Lung (tissue), 11 donors: ENCODE measurements at regions not wholly inside any gene's neighbourhood (a gene's known extent, or its start where the extent isn't known, plus 50 kb on each side); places are given as distances from the start of the nearest gene placed in this dataset.
"Not testable (repeated sequence)": the region's sequence is repeated elsewhere in the genome, so short reads cannot be mapped to it uniquely, and the experiment has no call there.

Experiments used
- ATAC-seq: fragments of 200-7000 bp; cut with Tn5 transposase; one replicate; pipeline ENCODE4 v1.9.1; 2020; ENCODE audit warnings: moderate number of reproducible peaks; ENCODE audit not compliant: insufficient read depth, low FRiP score
- DNase-seq, 3 donors: peaks; one replicate each; pipeline ENCODE4 v3.0.0-alpha.2; 2013 to 2017
- H3K27ac ChIP-seq, 2 donors: one replicate each; pipeline ENCODE4 v1.5.1; 2013; ENCODE audit warnings: mild to moderate bottlenecking in 2 of 2, moderate library complexity in 2 of 2, control low read depth in 1 of 2, inconsistent platforms in 1 of 2, low read depth in 1 of 2, low read length in 1 of 2
- H3K27me3 ChIP-seq, 3 donors: one replicate each; pipeline ENCODE4 v1.5.1; 2013; ENCODE audit warnings: low read length in 2 of 3; ENCODE audit not compliant: control insufficient read depth in 3 of 3, insufficient read depth in 3 of 3
- H3K36me3 ChIP-seq, 4 donors: one replicate each; pipeline ENCODE4 v1.5.1; 2013; ENCODE audit warnings: low read length in 4 of 4, mild to moderate bottlenecking in 1 of 4, moderate library complexity in 1 of 4; ENCODE audit not compliant: control insufficient read depth in 4 of 4, insufficient read depth in 4 of 4
- H3K4me1 ChIP-seq, 5 donors: one replicate each; pipeline ENCODE4 v1.5.1; 2013; ENCODE audit warnings: low read length in 5 of 5, mild to moderate bottlenecking in 2 of 5, moderate library complexity in 1 of 5; ENCODE audit not compliant: control insufficient read depth in 5 of 5, insufficient read depth in 5 of 5
- H3K4me3 ChIP-seq: one replicate; pipeline ENCODE4 v1.5.1; 2013; ENCODE audit warnings: mild to moderate bottlenecking, control low read depth, moderate library complexity
- H3K9ac ChIP-seq, 2 donors: one replicate each; pipeline ENCODE4 v1.5.1; 2013; ENCODE audit warnings: low read length in 2 of 2, control low read depth in 1 of 2; ENCODE audit not compliant: insufficient read depth in 1 of 2
- H3K9me3 ChIP-seq, 4 donors: one replicate each; pipeline ENCODE4 v1.5.1; 2013; ENCODE audit warnings: low read length in 3 of 4, mild to moderate bottlenecking in 1 of 4, moderate library complexity in 1 of 4; ENCODE audit not compliant: control insufficient read depth in 4 of 4, insufficient read depth in 3 of 4
- CTCF ChIP-seq: IDR thresholded peaks from 2 replicates; pipeline ENCODE4 v1.5.1; 2012; ENCODE audit warnings: mild to moderate bottlenecking; ENCODE audit errors: control extremely low read depth, extremely low read depth
- WGBS, 2 donors: extraction: QIAGEN DNeasy Blood & Tissue Kit; methylation state at CpG; one replicate each; pipeline ENCODE4 v1.1.7; 2013; 5-methylcytosine and 5-hydroxymethylcytosine counted together
- donor health status: control.
- donor health status: control.
- donor health status: Bipolar disorder and iron deficiency.
- donor health status: healthy.
- donor health status: DM: yes; HTN: yes; CAD: no.

- Histone ChIP-seq H3K9ac (no peak overlapping the region), H3K36me3 (no peaks in the 10 kb centered on the region), H3K4me1 (peaks cover 0 to 7% (median 0%) of the 10 kb centered on the region in 5 donors), H3K4me3 (no peak overlapping the region), H3K9me3 (no peaks in the 10 kb centered on the region), H3K27ac (no peak overlapping the region), H3K27me3 (no peaks in the 10 kb centered on the region)
- DNase-seq (no peak), ATAC-seq (no peak)
- TF ChIP-seq CTCF, result no peak
Observed at GRCh38 chr4:117135634-117136354, 50.4 kb upstream of the TRAM1L1 start.

DNA sequence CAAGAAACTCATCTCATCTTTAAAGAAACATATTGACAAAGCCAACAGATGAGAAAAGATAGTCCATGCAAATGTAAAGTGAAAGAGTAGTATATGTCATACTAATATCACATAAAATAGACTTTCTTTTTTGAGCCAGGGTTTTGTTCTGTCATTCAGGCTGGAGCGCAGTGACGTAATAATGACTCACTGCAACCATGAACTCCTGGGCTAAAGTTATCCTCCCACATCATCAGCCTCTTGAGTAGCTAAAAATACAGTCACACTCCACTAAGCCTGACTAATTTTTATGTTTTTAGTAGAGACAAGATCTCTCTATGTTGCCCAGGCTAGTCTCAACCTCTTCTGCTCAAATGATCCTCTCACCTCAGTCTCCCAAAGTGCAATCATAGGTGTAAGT is 51.8 kb upstream of the TRAM1L1 start:
- 85 to 91% methylated on average over 2 of the region's 2 CpGs for WGBS, 2 donors
- H3K27ac ChIP-seq, result no peak overlapping the region
- no peak for TF ChIP-seq CTCF
- H3K4me1 ChIP-seq, result peaks cover 0 to 7% (median 0%) of the 10 kb centered on the region in 5 donors
- ATAC-seq (no peak), DNase-seq (no peak)
- no peak overlapping the region for H3K9ac ChIP-seq
- H3K27me3 ChIP-seq, result no peaks in the 10 kb centered on the region
- no peak overlapping the region for H3K4me3 ChIP-seq
- H3K9me3 ChIP-seq, result no peaks in the 10 kb centered on the region
- H3K36me3 ChIP-seq, result no peaks in the 10 kb centered on the region

- not testable (repeated sequence) for H3K4me3 ChIP-seq, H3K36me3 ChIP-seq, H3K9me3 ChIP-seq, ATAC-seq, H3K9ac ChIP-seq, H3K4me1 ChIP-seq, H3K27ac ChIP-seq, H3K27me3 ChIP-seq, DNase-seq
- 91 to 93% methylated on average over 3 of the region's 3 CpGs for WGBS, 2 donors
Observed at GRCh38 chr4:117138732-117139131, 53.4 kb upstream of the TRAM1L1 start.

GRCh38 chr4:117154251-117154650 is 68.9 kb upstream of the TRAM1L1 start:
- TF ChIP-seq CTCF, result no peak
- H3K4me1 ChIP-seq, result no peaks in the 10 kb centered on the region
- no peak for DNase-seq
- no peak overlapping the region for H3K9ac ChIP-seq
- H3K36me3 ChIP-seq, result no peaks in the 10 kb centered on the region
- H3K27me3 ChIP-seq, result no peaks in the 10 kb centered on the region
- no peak for ATAC-seq
- no peak overlapping the region for H3K4me3 ChIP-seq
- H3K9me3 ChIP-seq, result peaks cover 0 to 7% (median 2%) of the 10 kb centered on the region in 4 donors
- WGBS, 2 donors, result 93 to 94% methylated on average over 6 of the region's 6 CpGs
- no peak overlapping the region for H3K27ac ChIP-seq
